ENCODE measurements at regions not wholly inside any gene's neighbourhood (a gene's known extent, or its start where the extent isn't known, plus 50 kb on each side); places are given as distances from the start of the nearest gene placed in this dataset.

DNA sequence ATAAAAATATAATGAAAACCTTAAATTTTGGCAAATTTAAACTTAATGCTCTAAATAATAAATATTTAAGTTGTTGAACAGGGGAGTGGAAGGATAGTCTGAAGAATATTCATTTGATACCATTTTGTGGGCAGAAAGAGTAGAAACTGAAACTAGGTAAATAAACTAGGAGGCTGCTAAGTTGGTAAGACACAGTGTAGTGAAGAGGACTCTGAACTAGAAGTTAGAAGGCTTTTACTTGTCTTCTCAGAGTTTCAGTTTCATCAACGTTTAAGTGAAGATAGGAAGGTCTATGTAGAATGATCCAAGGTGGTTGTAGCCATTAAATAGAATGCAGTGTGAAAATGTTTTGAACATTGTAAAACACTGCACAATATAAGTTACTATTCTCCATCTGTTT is 516.9 kb downstream of the AMY1C start:
- TF ChIP-seq, protein P1, sequence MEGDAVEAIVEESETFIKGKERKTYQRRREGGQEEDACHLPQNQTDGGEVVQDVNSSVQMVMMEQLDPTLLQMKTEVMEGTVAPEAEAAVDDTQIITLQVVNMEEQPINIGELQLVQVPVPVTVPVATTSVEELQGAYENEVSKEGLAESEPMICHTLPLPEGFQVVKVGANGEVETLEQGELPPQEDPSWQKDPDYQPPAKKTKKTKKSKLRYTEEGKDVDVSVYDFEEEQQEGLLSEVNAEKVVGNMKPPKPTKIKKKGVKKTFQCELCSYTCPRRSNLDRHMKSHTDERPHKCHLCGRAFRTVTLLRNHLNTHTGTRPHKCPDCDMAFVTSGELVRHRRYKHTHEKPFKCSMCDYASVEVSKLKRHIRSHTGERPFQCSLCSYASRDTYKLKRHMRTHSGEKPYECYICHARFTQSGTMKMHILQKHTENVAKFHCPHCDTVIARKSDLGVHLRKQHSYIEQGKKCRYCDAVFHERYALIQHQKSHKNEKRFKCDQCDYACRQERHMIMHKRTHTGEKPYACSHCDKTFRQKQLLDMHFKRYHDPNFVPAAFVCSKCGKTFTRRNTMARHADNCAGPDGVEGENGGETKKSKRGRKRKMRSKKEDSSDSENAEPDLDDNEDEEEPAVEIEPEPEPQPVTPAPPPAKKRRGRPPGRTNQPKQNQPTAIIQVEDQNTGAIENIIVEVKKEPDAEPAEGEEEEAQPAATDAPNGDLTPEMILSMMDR (IDR thresholded peaks at IDR 0.05; ENCODE audit: borderline replicate concordance, extremely low read depth, low read length, poor library complexity, severe bottlenecking), result no peak
- no peak for TF ChIP-seq EZH2 (IDR thresholded peaks at IDR 0.05; ENCODE audit: borderline replicate concordance, low read depth, low read length, severe bottlenecking)
